ENCODE measurements at regions not wholly inside any gene's neighbourhood (a gene's known extent, or its start where the extent isn't known, plus 50 kb on each side); places are given as distances from the start of the nearest gene placed in this dataset.

GRCh38 chr5:25190521-25191000, 545.8 kb upstream of the CDH10 start:
- TF ChIP-seq EZH2phosphoT487 (IDR thresholded peaks at IDR 0.05; ENCODE audit: borderline replicate concordance, low read length) (no peak), CTCF (conservative IDR thresholded peaks at IDR 0.05; ENCODE audit: low read depth, low read length) (no peak), EZH2 (IDR thresholded peaks at IDR 0.05; ENCODE audit: low read length, unreplicated experiment) (no peak)
